Stomach (tissue), 4 donors: ENCODE measurements at regions not wholly inside any gene's neighbourhood (a gene's known extent, or its start where the extent isn't known, plus 50 kb on each side); places are given as distances from the start of the nearest gene placed in this dataset.

Experiments used
- CTCF ChIP-seq, 7 experiments: fragments of 450-650 bp in 4 of 7; fragments of 200-600 bp in 3 of 7; sonication (generic) in 3 of 7; IDR thresholded peaks; one replicate each; pipeline ENCODE4 v1.5.1; 2016 to 2019; ENCODE audit warnings: antibody characterized with exemption in 7 of 7, control low read depth in 2 of 7, mild to moderate bottlenecking in 1 of 7
- POLR2A ChIP-seq, 4 donors: fragments of 450-650 bp; IDR thresholded peaks; one replicate each; pipeline ENCODE4 v1.6.1; 2016; ENCODE audit warnings: antibody characterized with exemption in 4 of 4, control low read depth in 2 of 4, mild to moderate bottlenecking in 1 of 4, moderate library complexity in 1 of 4
- POLR2AphosphoS5 ChIP-seq, 3 donors: sonication (generic); formaldehyde crosslinking; IDR thresholded peaks; one replicate each; pipeline ENCODE4 v1.6.1; 2016; ENCODE audit warnings: antibody characterized with exemption in 3 of 3

DNA sequence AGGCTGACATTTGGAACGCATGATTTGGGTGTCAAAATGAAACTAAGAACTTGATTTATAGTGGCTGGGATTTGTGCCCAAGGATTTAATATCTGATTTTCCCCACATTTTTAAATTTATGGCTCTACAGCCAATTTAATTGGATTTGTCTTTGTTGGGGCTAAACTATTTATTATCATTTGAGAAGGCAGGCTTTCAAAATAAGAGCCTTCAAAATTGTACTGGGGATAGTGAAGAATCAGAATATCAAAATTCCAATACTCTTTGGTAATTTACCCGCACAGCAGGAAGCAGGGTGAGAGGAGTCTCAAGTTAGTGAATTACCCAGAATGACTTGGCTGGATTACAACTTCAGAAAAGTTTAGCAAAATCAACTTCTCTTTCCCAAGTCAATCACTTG lies 278.1 kb downstream of the LRATD1 start:
- no peak for TF ChIP-seq CTCF (IDR thresholded peaks at IDR 0.05)
- no peak for TF ChIP-seq POLR2AphosphoS5 (IDR thresholded peaks at IDR 0.05)
- TF ChIP-seq POLR2A (IDR thresholded peaks at IDR 0.05): no peak
